Naive thymus-derived CD4-positive, alpha-beta T cell (primary cell): ENCODE measurements at regions not wholly inside any gene's neighbourhood (a gene's known extent, or its start where the extent isn't known, plus 50 kb on each side); places are given as distances from the start of the nearest gene placed in this dataset.

Experiments
- ATAC-seq: fragments of 150-1000 bp; cut with Tn5 transposase; 2 replicates; pipeline ENCODE4 v1.10.0; 2021; ENCODE audit warnings: mild to moderate bottlenecking, moderate library complexity
- CTCF ChIA-PET: fragments of 350-600 bp; sonication (Branson Sonifier 250); formaldehyde crosslinking; loops from one replicate; lab custom pipeline; 2021; ENCODE audit warnings: antibody characterized with exemption; lab: Charles Lee
- POLR2A ChIA-PET: fragments of 350-600 bp; sonication (Branson Sonifier 250); formaldehyde crosslinking; loops from one replicate; lab custom pipeline; 2021; ENCODE audit warnings: antibody characterized with exemption, inconsistent platforms; lab: Charles Lee
- DNase-seq, 9 donors: peaks; one replicate each; pipeline versions ENCODE4 v3.0.0 to v3.0.0-alpha.2; 2020 to 2022; ENCODE audit warnings: mixed read lengths in 1 of 9
- H3K27ac ChIP-seq: one replicate; pipeline ENCODE4 v1.7.0; 2013; ENCODE audit warnings: mild to moderate bottlenecking, low read depth, low read length, moderate library complexity
- H3K27me3 ChIP-seq, 2 donors: one replicate each; pipeline ENCODE4 v1.7.0; 2013; ENCODE audit warnings: low read length in 2 of 2, mild to moderate bottlenecking in 2 of 2, moderate library complexity in 2 of 2; ENCODE audit not compliant: control insufficient read depth in 2 of 2, insufficient read depth in 2 of 2
- H3K36me3 ChIP-seq, 3 experiments: 1 replicate in 2 of 3; 2 replicates in 1 of 3; pipeline ENCODE4 v1.7.0; 2013; ENCODE audit warnings: low read length in 3 of 3, mild to moderate bottlenecking in 3 of 3, moderate library complexity in 1 of 3; ENCODE audit not compliant: insufficient read depth in 3 of 3, control insufficient read depth in 2 of 3
- H3K4me1 ChIP-seq, 2 donors: one replicate each; pipeline ENCODE4 v1.7.0; 2013; ENCODE audit warnings: low read length in 2 of 2, mild to moderate bottlenecking in 2 of 2, moderate library complexity in 1 of 2; ENCODE audit not compliant: control insufficient read depth in 2 of 2, insufficient read depth in 2 of 2
- H3K4me3 ChIP-seq: 2 replicates; pipeline ENCODE4 v1.7.0; 2013; ENCODE audit warnings: mild to moderate bottlenecking, low read length
- H3K9me3 ChIP-seq, 3 experiments: 1 replicate in 2 of 3; 2 replicates in 1 of 3; pipeline ENCODE4 v1.7.0; 2013; ENCODE audit warnings: low read length in 3 of 3; ENCODE audit not compliant: control insufficient read depth in 2 of 3
- H3K27ac Mint-ChIP-seq, 9 donors: one replicate each; pipeline ENCODE4 v1.8.0; 2020 to 2022; ENCODE audit warnings: mixed read lengths in 9 of 9, mild to moderate bottlenecking in 8 of 9, moderate library complexity in 5 of 9, inconsistent platforms in 2 of 9
- H3K27me3 Mint-ChIP-seq, 5 donors: one replicate each; pipeline ENCODE4 v1.8.0; 2021 to 2022; ENCODE audit warnings: mixed read lengths in 5 of 5, mild to moderate bottlenecking in 1 of 5
- H3K36me3 Mint-ChIP-seq, 5 donors: one replicate each; pipeline ENCODE4 v1.8.0; 2020 to 2022; ENCODE audit warnings: mixed read lengths in 5 of 5, mild to moderate bottlenecking in 3 of 5, inconsistent platforms in 1 of 5
- H3K4me1 Mint-ChIP-seq, 7 donors: one replicate each; pipeline ENCODE4 v1.8.0; 2020 to 2022; ENCODE audit warnings: mixed read lengths in 7 of 7, mild to moderate bottlenecking in 3 of 7, inconsistent platforms in 1 of 7
- H3K4me3 Mint-ChIP-seq, 10 donors: one replicate each; pipeline ENCODE4 v1.8.0; 2020 to 2022; ENCODE audit warnings: mild to moderate bottlenecking in 10 of 10, mixed read lengths in 10 of 10, moderate library complexity in 6 of 10, inconsistent platforms in 2 of 10
- H3K9me3 Mint-ChIP-seq, 11 donors: one replicate each; pipeline ENCODE4 v1.8.0; 2020 to 2022; ENCODE audit warnings: mixed read lengths in 11 of 11, mild to moderate bottlenecking in 4 of 11, inconsistent platforms in 1 of 11, moderate library complexity in 1 of 11
- intact Hi-C, 2 donors: fragments of 100-400 bp; cut with micrococcal nuclease; formaldehyde crosslinking; loops; one replicate each; pipeline ENCODE4 v1.15.1; 2023

DNA sequence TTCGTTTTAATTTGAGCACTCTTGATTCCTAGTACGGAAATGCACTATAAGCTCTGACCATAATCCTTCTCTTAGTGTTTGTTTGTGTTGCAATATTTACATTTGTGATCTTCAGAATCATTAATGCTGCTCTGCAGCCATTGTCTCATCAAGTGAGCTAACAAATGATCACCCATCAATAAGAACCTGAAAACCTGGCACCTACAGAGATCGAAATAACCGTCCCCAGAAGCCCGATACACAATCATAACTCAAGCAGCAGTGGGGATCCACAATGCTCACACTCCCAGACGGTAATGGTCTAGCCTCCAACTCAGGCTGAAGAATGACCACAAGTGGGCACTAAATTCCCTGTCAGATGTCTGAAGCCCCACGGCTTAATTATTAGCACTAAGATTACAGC lies 156.0 kb upstream of the NFE2L3 start:
- intact Hi-C loops = no loop called here
- H3K27me3 Mint-ChIP-seq = peaks cover 4 to 21% (median 19%) of the 10 kb centered on the region in 5 donors
- CTCF ChIA-PET = no interaction called here
- H3K9me3 ChIP-seq = no peaks in the 10 kb centered on the region
- H3K27me3 ChIP-seq = no peaks in the 10 kb centered on the region
- no peak overlapping the region for H3K27ac ChIP-seq
- ATAC-seq (no peak), DNase-seq (no peak)
- no peaks in the 10 kb centered on the region for H3K9me3 Mint-ChIP-seq
- no peak overlapping the region for H3K4me3 ChIP-seq
- H3K27ac Mint-ChIP-seq = no peak overlapping the region
- peaks cover 0 to 16% of the 10 kb centered on the region in 2 donors for H3K4me1 ChIP-seq
- no peak overlapping the region for H3K4me3 Mint-ChIP-seq
- POLR2A ChIA-PET = no interaction called here
- H3K36me3 Mint-ChIP-seq = no peaks in the 10 kb centered on the region
- no peaks in the 10 kb centered on the region for H3K36me3 ChIP-seq
- peaks cover 0 to 1% (median 0%) of the 10 kb centered on the region in 7 donors for H3K4me1 Mint-ChIP-seq

DNA sequence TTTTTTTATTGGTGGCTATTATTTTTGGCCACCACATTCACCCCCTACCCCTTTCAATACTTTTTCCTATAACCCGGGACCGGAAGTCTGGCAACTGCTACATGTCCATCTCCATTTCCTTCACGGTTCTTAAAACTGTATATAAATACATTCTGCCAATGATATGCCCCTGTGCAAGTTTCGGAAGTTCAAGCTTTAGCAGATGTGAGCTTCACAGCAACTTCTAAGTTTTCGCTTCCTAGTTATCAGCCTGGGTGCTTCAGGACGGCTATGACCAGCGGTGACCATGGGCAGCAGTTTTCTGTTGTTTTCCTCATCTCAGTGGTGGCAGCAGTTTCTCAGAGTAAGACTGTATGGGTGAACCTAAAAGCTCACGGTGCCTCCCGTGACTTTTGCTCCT lies 153.5 kb upstream of the NFE2L3 start:
- Histone ChIP-seq H3K4me1 (peaks cover 0 to 16% of the 10 kb centered on the region in 2 donors), H3K27me3 (no peaks in the 10 kb centered on the region), H3K4me3 (no peak overlapping the region), H3K36me3 (no peaks in the 10 kb centered on the region), H3K9me3 (no peaks in the 10 kb centered on the region), H3K27ac (no peak overlapping the region)
- H3K4me3 Mint-ChIP-seq = no peak overlapping the region
- no peak for ATAC-seq
- ChIA-PET POLR2A (no interaction called here), CTCF (no interaction called here)
- peaks cover 11 to 25% (median 16%) of the 10 kb centered on the region in 5 donors for H3K27me3 Mint-ChIP-seq
- no peaks in the 10 kb centered on the region for H3K9me3 Mint-ChIP-seq
- H3K36me3 Mint-ChIP-seq = no peaks in the 10 kb centered on the region
- intact Hi-C loops = no loop called here
- H3K4me1 Mint-ChIP-seq = peaks cover 0 to 1% (median 0%) of the 10 kb centered on the region in 7 donors
- no peak overlapping the region for H3K27ac Mint-ChIP-seq
- DNase-seq = no peak

DNA sequence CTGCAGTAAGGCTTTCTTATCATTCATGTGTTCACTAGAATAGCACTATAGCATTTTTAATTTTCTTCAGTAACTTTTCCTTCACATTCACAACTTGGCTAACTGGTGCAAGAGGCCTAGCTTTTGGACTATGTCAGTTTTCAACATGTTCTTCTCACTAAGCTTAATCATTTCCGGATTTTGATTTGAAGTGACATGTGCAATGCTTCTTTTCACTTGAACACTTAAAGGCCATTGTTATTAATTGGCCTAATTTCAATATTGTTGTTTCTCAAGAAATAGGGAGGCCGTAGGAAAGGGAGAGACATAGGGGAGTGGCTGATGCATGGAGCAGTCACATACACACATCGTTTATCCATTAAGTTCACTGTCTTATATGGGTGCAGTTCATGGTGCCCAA lies 151.2 kb upstream of the NFE2L3 start:
- Histone ChIP-seq H3K27ac (no peak overlapping the region), H3K4me3 (no peak overlapping the region), H3K9me3 (no peaks in the 10 kb centered on the region), H3K27me3 (no peaks in the 10 kb centered on the region), H3K36me3 (no peaks in the 10 kb centered on the region), H3K4me1 (no peaks in the 10 kb centered on the region)
- Mint-ChIP-seq H3K9me3 (no peaks in the 10 kb centered on the region), H3K27ac (no peak overlapping the region), H3K27me3 (peaks cover 4 to 34% (median 18%) of the 10 kb centered on the region in 5 donors), H3K4me3 (no peak overlapping the region), H3K36me3 (no peaks in the 10 kb centered on the region), H3K4me1 (no peaks in the 10 kb centered on the region)
- intact Hi-C loops = no loop called here
- no peak for DNase-seq
- ChIA-PET CTCF (no interaction called here), POLR2A (interaction anchor here (0.6 kb wide), 1 partner anchor 329 kb away, joined by 4 read pairs; no protein-coding TSS in a partner anchor)
- no peak for ATAC-seq

DNA sequence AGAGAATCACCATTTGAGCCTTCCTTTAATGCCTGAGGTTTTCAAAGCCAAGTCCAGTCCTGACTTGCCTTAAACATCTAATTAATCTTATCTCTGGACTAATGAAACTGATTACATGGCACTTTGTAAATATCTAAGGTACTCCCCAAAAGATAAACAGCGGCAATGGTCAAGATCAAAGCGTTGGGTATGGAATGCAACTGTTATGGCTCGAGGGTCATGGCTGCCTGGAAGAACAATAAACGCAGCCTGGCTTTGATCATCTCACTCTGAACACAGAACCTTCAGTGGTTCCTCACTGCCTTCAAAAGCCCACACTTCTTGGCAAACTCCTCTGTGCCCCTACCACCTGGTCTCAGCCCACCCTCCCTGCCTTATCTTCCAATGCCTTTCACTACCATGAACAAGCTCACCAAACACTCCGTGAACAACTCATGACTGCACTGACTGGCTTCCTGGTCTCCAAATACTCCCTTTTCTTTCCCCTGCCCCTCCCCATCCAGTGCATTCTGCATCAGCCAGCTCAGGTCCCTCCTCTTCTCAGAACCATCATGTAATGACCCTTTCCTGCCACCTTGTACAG lies 150.2 kb upstream of the NFE2L3 start:
- Mint-ChIP-seq H3K27me3 (peaks cover 4 to 41% (median 23%) of the 10 kb centered on the region in 5 donors), H3K4me1 (no peaks in the 10 kb centered on the region), H3K9me3 (no peaks in the 10 kb centered on the region), H3K27ac (no peak overlapping the region), H3K4me3 (no peak overlapping the region), H3K36me3 (no peaks in the 10 kb centered on the region)
- no peaks in the 10 kb centered on the region for H3K36me3 ChIP-seq
- no peaks in the 10 kb centered on the region for H3K27me3 ChIP-seq
- intact Hi-C loops = no loop called here
- POLR2A ChIA-PET = no interaction called here
- H3K4me3 ChIP-seq = no peak overlapping the region
- DNase-seq (no peak), ATAC-seq (no peak)
- no peaks in the 10 kb centered on the region for H3K9me3 ChIP-seq
- H3K4me1 ChIP-seq = no peaks in the 10 kb centered on the region
- H3K27ac ChIP-seq = no peak overlapping the region
- CTCF ChIA-PET = no interaction called here

DNA sequence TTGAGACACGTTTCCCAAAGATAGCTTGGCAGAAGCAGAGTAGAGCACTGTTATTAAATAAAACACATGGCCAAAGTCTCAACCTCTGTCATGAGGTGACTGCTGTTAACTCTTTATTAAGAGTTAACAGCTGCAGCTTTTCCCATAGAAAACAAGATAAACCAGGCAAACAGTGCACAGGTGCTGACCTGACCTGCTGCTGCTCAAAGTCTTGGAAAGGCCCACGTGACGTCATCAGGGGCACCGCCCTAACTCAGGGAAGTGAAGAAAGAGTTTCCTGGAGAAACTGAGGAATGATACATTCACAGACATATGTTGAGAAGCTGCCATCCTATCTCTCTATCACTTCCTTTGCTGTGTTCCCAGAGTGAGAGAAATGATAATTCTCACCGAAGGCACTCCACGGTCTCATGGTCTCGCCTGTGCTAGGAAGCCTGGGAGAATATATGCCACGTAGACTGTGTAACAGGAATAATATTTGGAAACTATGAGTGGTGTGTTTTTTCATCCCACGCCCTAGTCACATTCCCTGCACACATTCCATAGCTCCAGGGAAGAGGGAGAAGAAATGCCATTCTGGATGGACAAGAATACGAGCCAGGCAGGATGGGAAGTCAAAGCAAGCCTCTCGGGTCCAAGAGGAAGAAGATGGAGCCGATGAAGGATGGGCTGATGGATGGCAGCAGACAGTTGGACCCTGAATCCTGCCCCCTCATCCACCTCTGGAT lies 146.2 kb upstream of the NFE2L3 start:
- H3K27ac ChIP-seq = no peak overlapping the region
- ATAC-seq (no peak), DNase-seq (no peak)
- H3K4me3 ChIP-seq = no peak overlapping the region
- Mint-ChIP-seq H3K36me3 (no peaks in the 10 kb centered on the region), H3K4me1 (no peaks in the 10 kb centered on the region), H3K4me3 (no peak overlapping the region), H3K9me3 (no peaks in the 10 kb centered on the region), H3K27me3 (peaks cover 8 to 44% (median 26%) of the 10 kb centered on the region in 5 donors), H3K27ac (no peak overlapping the region)
- intact Hi-C loops = no loop called here
- ChIA-PET POLR2A (no interaction called here), CTCF (no interaction called here)
- H3K4me1 ChIP-seq = no peaks in the 10 kb centered on the region
- H3K9me3 ChIP-seq = no peaks in the 10 kb centered on the region
- no peaks in the 10 kb centered on the region for H3K27me3 ChIP-seq
- H3K36me3 ChIP-seq = no peaks in the 10 kb centered on the region

DNA sequence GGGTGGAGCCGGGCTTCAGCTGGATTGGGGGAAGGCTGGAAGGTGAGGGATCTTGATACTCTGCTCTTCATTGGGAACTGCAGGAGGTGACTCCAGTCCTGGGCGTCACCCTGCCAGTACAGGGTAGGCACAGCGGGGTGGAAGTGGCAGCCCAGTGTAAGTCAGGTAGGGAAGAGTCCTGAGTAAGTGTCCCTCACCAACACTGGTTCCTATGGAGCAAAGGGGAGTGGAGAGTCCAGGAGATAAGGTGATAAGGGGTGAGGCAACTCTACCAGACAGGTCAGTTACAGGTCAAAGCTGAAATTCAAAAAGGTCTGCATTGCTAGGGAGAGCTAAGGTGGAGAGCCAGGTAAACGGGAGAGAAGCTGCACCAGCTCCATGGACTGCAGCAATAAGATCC lies 145.6 kb upstream of the NFE2L3 start:
- Histone ChIP-seq H3K27ac (no peak overlapping the region), H3K27me3 (no peaks in the 10 kb centered on the region), H3K36me3 (no peaks in the 10 kb centered on the region), H3K4me3 (no peak overlapping the region), H3K9me3 (no peaks in the 10 kb centered on the region), H3K4me1 (no peaks in the 10 kb centered on the region)
- Mint-ChIP-seq H3K36me3 (no peaks in the 10 kb centered on the region), H3K4me3 (no peak overlapping the region), H3K9me3 (no peaks in the 10 kb centered on the region), H3K4me1 (no peaks in the 10 kb centered on the region), H3K27ac (no peak overlapping the region), H3K27me3 (peaks cover 8 to 46% (median 26%) of the 10 kb centered on the region in 5 donors)
- POLR2A ChIA-PET = no interaction called here
- DNase-seq = no peak
- ATAC-seq = no peak
- CTCF ChIA-PET = no interaction called here
- intact Hi-C loops = no loop called here

DNA sequence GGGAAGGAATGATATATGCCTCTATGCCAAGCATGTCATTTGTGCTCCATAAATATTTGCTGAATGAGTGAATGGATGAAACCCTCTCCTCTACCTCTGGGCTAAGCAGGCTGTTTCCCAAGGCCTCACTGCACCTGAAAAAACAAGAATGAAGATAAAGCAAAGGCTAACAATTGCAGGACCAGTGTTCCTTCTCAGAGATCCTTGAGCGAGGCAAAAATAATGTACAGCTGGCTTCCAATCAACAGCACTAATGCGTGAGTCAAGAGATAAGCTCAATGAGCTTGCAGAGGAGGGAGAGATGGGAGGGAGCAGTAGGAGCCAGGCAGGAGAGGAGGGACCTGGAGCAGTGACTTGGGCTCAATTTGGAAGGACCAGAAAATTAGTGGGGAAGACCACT lies 144.5 kb upstream of the NFE2L3 start:
- Histone ChIP-seq H3K36me3 (no peaks in the 10 kb centered on the region), H3K4me1 (no peaks in the 10 kb centered on the region), H3K4me3 (no peak overlapping the region), H3K27ac (no peak overlapping the region), H3K9me3 (no peaks in the 10 kb centered on the region), H3K27me3 (no peaks in the 10 kb centered on the region)
- ATAC-seq = no peak
- no peak overlapping the region for H3K27ac Mint-ChIP-seq
- no peak for DNase-seq
- CTCF ChIA-PET = interaction anchor here (0.8 kb wide), 1 partner anchor 12 kb away, joined by 3 read pairs; no protein-coding TSS in a partner anchor
- no peak overlapping the region for H3K4me3 Mint-ChIP-seq
- POLR2A ChIA-PET = no interaction called here
- H3K4me1 Mint-ChIP-seq = no peaks in the 10 kb centered on the region
- intact Hi-C loops = no loop called here
- H3K9me3 Mint-ChIP-seq = no peaks in the 10 kb centered on the region
- no peaks in the 10 kb centered on the region for H3K36me3 Mint-ChIP-seq
- H3K27me3 Mint-ChIP-seq = peaks cover 11 to 39% (median 22%) of the 10 kb centered on the region in 5 donors
